GM19372 (cell line): ENCODE measurements at regions not wholly inside any gene's neighbourhood (a gene's known extent, or its start where the extent isn't known, plus 50 kb on each side); places are given as distances from the start of the nearest gene placed in this dataset.

Experiments used
- ATAC-seq: cut with Tn5 transposase; IDR thresholded peaks from one replicate; pipeline ENCODE4 v1.9.1; 2021; ENCODE audit warnings: mild to moderate bottlenecking, low read depth, moderate library complexity; ENCODE audit not compliant: unreplicated experiment

DNA sequence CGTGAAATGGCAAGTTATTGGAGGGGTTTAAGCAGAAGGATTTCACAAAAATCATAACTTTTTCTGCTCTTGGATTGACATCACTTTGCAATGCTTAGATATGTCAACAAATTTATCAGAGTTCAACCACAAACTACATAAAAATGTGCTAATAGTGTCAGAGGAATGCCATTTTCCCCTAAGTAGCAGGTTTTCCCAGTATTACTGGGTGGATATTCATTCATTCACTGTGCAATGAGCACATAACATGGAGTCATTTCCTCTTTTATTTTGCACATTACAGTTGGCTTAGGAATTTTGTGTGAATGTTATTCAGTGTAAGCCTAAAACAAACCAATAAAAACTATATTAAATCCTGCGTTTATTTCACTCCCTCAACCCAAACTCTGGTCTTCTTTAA lies 537.3 kb upstream of the MCTP2 start:
- ATAC-seq = no peak

DNA sequence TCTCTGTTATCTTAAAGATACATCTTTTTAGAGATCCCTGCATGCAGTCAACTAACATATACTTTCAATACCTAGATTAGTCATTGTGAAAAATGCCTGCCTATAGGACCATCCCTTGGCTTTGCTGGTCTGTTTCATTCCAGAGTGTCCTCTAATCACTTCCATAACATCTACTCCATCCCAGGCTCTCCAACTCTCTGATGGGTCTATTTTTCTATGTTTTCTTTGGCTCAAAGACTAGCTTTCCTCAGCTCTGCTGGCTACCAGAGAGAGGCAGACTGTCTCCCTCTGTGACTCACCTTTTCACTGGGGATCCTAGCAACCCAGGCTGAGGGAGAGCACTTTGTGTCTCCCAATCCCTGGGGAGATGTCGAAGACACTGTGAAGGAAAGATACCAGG lies 547.7 kb upstream of the MCTP2 start:
- no peak for ATAC-seq

DNA sequence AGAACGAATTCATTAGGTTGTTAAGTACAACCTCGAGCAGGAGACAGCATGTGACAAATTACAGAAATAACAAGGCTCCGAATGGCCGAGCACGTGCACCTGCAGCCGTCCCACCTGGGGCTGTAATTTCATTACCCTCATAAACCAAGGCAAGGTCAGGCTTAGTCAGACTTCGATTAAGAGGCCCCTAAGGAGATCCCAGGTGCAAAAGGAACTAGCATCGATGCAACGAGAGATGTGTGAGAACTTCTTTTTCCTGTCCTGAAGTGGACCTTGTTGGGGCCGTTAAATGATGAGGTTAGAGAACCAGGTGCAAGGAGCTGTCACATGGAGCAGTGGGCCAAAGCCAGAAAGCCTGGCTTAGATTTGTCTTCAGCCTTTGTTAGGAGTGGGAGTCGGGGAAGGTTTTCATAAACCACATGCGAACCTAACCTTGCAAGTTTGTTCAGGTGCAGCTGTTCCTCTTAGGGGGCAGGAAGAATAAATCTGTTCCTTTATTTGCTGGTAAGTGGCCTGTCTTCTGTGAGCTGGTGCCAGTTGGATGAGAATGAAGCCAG lies 559.9 kb upstream of the MCTP2 start:
- ATAC-seq = no peak

DNA sequence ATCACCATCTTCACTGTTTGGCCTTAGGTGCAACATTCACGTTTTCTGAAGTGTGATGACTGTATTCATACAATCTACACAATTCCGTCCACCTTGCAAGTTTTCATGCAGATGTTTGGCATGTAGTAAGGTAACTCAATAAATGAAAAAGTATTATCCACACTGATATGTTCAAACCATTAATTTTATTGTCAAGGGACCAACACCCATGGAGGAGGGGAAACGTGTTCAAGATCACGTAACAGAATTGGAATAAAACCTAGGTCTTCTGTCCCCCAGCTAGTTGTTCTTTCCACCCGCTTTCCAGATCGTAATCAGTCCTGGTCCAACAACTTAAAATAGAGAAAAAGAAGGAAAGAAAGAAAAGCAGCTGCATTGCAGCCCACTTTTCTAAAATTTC lies 560.4 kb upstream of the MCTP2 start:
- ATAC-seq = no peak

DNA sequence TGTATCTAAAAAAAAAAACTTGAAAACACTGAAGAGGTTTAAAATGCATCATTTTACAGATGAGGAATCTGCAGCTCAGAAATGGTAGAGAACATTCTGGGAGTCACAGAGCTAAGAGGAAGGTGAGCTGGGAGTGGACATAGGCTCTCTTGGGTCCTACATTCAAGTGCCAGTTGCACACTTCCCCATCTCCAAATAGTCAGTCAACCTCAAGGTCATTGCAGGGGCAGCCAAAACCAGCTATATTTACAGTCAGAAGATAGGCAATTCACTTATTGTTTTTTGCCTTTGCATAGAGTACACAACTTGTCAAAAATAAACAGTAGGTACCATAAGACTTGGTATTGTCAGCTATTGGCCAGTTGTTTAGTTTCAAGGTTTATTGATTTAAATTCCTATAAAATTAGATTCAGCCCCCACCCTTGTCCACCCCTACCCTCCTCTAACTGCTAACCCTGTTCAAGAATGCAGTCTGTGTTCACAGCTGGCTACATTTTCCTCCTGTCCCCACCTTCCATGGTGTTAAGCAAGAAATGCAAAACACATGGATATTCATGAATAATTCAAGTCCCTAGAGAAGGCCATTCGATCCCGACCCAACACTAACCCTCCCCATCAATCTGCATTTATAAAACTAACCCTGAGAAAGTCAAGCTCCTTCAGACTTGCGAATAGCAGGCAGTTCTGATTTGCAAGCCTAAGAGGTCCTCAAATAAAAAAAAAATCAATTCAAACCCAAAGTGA lies 567.0 kb upstream of the MCTP2 start:
- no peak for ATAC-seq

DNA sequence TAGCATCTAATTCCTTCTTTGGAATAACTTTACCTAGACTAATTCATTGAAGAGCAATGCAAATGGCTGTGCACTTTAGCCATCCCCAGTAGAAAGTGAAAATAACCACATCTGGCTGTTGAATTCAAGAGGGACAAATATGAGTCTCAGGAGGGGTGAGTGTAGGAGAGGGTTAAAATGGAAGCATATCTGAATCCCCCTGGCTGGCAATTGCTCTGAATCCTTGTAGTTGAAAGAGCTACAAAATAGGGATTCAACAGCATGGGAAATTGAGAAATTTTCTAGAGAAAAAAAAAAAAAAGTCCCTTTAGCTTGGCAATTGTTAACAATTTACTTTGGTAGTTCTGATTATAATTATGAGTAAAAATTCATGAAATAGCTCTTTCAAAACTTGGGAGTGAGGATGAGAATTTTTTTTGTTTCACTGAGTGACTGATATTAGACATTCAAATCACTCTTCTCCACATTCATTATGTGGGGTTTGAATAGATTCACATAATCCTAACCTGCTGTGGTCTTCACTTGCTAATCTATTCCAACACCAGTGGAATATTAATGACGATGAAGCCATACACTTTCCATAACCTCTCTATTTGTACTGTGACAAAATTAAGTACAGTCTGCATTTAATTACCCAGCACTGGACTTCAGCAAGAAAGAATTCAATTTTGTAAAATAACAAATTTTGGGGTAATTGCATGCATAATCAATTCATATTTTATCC lies 569.0 kb upstream of the MCTP2 start:
- no peak for ATAC-seq

DNA sequence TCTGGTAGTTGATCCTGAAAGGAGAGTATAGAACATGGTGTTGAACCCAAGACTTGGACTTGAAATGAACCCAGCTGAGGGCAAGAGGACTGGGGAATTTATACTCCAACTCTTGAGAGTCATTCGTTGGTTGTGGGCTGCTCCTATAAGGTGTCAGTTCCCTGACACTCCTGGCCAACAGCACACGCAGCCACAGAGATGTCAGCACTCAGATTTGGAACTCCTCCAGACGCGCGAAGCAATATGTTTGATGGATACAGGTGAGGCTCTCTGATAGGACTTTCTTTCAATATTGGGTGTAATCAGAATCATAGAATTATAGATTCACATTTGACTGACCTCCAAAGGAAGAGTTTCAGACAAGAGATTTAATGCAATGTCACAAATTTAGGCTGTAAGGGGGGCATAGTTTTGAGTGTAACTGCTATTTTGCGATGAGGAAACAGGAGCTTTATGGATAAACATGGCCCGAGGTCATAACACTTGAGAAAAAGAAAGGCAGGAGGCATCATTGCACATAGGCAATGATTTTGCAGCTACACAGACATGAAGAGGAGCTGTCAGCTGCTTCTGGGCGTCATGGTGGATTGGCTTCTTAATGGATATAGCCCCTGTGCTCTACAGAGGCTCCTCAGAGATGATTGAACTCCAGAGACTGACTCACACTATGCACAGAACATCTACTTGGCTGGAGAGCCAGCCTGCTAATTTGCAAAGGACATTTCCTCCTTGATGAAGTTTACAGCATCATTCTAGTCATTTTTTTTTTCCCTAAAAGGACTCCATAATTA lies 569.2 kb upstream of the RGMA start:
- ATAC-seq = no peak

DNA sequence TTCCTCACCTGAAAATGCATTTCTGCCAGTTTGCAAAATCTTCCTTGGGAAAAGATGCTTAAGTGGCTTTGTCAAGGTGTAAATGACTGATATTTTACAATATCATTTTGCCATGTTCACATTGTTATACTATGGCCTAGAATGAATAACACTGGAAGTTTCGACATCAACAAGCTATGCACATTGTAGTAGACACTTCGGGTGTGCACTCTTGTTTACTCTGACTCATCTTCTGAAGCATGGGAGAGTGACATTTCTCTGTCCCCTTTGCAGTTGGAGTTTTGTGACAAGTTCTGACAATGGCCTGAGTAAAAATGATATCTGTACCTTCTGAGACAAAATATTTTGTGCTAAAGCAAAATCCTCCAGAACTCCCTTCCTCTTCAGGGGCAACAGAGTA lies 567.0 kb upstream of the RGMA start:
- ATAC-seq = no peak

DNA sequence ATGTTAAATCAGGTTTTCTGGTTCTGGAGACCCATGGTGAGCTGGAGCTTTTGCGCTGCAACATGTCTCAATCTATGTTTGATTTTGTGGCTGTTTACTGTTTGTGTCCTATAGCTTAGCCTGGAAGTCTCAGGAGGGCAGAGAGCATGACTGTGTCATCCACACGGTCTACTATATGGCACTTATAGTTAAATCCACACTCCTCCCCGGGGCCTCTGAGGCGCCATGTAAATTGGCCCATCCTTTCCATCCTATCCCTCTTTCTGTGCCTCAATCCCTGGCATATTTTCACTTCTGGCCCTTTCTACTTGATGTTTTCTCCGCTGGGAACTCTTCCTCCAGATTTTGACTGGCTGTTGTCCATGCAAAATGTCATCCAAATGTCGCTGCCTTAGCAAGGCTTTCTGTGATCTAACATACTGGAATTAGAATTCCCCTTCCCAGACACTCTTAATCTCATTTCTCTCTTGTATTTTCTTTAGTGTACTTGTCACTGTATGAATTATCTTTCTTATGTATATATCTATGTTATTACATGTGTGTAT lies 560.8 kb upstream of the RGMA start:
- ATAC-seq = no peak

DNA sequence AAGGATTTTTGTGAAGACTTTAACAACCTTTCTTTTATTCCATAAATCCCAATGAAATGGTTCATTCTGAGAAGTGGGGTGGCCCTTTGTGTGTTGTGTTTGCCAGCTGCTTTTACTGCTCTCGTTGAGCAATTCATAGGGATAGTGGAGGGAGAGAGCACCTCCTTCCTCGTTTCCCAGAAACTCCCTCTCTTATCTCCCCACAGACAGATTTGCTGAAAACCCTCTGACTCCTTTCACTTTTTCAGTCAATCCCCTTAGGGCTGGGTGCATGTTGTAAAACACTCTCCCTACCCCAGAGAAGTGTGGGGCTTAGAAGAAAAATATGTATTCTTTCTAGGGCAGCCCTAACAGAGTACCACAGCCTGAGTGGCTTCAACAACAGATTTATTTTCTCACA lies 557.2 kb upstream of the RGMA start:
- no peak for ATAC-seq

DNA sequence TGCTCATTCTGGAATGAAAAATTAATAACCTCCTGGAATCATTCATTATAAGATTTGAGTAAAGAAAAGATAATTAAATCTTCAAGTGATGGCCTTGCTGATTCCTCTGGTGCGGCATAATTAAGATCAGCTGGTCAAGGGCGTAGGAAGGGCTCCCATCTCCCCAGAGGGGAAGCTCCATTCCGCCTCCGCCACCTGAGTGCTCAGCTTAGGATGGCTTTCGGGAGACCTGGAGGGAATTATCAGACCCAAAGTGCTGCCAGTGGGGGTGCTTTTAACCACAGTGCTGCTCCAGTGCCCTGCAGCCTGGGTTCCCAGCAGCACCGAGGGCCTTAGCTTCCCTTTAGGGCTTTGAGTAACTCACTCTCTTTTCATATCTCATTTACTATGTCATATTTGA lies 556.6 kb upstream of the RGMA start:
- no peak for ATAC-seq

DNA sequence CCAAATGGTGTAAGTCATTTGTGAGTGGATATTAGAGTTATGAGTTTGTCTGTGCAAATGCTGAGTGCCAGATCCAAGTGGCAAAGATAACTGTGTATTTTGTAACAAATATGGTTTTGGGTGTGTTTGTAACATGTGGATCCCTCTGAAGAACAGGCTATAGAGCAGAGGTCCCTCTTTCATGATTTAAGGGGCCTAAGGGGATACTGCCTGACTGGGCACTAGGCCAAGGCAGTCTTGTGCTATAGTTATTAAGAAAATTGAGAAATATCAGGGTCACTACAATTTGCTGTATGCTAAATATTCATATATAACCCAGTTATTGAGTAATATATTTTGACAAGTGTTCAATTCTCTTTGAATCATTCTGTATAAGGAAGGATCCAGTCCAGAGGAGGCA lies 555.6 kb upstream of the RGMA start:
- ATAC-seq = no peak

DNA sequence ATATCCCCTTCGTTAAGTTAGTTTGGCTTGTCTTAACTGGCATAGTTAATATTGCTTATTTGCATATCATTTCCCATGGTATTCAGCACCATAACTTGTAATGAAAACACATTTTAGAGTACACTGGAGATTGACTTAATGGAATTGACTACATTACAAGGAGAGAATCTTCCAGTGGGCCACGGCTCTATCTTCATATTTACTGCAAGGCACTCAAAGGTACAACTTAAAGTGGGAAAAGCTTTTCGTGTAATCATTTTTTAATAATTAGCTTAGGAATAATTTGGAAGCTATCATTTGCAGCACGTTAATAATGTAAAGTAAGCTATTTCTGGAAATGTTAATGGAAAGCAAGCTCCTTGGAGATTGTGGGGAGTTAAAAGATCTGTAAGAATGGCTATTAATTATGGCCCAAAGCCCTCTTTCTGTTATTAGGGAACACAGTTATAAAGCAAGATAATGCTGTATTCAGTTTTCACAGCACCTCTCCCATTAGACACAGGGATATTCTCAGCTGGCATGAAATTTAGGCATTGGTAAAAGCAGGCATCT lies 551.5 kb upstream of the RGMA start:
- ATAC-seq = no peak

DNA sequence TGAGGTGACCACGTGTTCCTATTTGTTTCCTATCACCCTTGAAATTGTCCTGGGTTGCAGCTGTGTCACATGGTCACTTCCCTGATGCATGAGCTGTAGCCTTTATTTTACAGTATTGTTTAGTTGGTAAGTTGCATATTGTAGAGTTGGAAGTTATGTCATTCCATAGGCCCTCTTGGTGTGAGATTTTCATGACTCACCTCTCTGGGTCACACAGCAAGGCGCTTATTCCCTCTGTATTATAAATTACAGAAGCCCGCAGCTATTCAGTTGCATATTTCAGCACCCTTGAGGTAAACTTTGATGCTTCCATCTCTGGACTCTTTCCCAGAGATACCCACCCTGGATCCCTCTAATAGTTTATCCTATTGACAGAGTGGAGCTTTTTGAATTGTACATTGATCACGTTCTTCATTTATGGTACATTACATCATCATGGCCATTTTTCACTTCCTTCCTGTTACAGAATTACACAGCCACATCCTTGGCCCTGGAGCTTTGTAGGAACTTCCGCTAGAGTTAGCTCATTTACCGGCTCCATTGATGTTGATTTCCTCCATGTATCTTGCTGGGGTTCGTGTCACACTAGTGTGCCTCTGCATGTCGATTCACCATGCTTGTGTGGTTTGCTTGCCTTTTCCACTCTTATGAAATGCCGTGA lies 543.1 kb upstream of the RGMA start:
- no peak for ATAC-seq

DNA sequence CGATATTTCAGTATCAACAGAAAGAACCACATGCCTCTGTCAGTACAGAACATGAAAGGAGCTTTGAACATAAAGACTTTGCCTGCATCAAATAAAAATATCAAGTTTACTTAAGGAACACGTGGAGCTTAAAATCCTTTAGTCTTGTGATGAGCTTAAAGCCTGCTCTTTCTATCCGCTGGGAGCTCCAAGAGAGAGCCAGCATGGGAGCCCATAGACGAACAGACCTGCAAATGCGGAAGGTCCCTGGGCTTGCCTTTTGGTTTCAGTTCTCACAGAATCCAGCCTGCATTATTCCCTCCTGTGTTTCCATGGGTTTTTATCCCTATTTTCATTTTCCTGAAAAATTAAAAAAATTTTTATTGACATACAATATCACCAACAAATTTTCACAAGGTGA lies 530.6 kb upstream of the RGMA start:
- no peak for ATAC-seq

DNA sequence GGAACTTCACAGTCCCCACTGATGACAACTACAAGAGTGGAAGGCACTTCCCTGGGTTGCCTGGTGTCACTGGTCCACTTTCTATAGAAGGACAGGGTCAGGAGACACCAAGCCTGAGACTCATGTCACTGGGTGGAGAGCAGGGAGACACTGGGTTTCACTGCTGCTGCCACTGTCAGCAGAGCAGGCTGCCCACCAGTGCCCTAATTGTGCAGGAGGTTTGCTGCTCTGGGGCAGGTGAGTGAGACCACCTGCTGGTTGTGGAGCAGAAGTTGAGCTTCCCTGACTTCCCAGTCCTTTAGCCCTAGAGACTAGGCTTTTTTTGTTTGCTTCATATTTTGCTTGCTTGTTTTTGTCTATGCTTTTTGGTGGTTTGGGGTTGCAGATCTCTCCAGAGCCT lies 528.4 kb upstream of the RGMA start:
- no peak for ATAC-seq

DNA sequence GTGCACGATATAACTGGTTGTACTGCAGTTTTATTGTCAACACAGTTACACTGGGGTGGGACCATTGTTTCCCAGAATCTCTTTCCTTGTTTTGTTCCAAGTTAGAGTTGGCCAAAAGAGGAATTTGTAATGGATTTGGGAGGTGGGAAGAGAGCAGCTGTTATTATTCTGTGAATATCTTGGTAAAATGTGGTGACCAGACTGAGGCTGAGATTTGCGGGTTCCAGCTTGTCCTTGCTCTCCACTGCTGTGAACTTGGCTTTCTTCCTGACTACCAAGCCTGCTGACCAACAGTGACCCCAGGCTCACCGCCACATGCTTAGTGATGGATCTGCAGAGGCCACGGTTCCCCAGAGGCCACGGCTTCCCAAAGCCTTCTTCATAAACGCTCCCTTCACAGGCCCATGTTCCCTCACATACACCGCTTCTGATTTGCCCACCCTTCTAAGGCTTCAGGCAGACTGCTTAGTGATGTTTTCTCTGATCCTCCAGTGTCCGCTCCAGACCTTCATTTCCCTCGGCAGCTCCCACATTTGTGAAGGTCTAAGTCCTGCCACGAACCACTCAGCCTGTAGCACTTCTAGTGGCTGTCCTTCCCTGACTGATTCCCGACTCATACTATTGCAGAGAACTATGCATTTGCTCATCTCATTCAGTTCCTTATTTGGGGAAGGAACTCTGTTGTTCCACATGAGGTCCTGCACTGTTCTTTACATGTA lies 525.5 kb upstream of the RGMA start:
- no peak for ATAC-seq

DNA sequence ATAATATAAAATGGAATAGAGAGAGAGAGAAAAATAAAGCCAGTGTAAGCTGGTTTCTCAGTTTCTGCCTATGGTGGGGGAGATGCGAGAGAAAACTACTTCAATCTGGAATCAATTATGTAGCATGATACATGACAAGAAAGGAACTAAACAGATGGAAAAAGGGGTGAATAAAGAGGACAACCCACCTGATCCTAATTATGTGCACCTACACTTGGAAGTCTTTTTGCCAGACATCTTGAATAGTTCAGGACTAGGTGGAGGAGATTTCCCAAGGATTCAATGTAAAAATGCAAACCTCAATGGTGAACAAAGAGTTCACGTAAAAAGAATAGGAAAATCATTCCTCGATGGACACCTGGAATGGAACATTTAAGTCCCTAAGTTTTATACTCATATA lies 524.4 kb upstream of the RGMA start:
- no peak for ATAC-seq

DNA sequence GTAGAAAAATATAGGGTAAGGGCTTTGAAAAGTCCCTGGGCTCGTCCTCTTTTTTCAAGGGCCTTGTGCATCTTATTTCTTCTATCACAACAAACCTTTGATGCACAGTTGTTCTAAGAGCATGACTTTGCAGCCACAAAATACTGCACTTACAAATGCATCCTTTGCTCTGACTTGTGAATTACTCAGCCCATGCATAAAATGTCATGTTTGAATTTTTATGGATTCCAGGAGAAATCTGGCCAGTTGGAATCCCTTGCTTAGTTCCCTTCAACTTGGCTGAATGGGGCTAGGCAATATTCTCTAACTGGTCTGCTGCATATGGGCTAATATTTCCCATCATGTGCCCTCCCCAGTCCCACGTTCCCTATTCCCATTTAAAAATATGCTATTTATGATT lies 523.9 kb upstream of the RGMA start:
- ATAC-seq = no peak

DNA sequence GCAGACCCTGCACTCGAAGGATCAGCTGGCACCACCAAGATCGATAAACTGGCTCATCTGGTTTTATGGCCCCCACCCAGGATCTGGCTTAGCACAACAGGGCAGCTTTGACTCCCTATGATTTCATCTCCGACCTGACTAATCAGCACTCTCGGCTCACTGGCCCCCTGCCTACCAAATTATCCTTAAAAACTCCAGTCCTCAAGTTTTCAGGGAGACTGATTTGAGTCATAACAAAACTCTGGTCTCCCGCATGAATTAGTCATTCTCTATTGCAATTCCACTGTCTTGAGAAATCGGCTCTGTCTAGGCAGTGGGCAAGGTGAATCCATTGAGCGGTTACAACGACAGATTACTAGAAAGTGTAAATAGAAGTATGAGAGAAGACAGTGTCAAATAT lies 521.9 kb upstream of the RGMA start:
- ATAC-seq = no peak
